ENCODE measurements at regions not wholly inside any gene's neighbourhood (a gene's known extent, or its start where the extent isn't known, plus 50 kb on each side); places are given as distances from the start of the nearest gene placed in this dataset.

DNA sequence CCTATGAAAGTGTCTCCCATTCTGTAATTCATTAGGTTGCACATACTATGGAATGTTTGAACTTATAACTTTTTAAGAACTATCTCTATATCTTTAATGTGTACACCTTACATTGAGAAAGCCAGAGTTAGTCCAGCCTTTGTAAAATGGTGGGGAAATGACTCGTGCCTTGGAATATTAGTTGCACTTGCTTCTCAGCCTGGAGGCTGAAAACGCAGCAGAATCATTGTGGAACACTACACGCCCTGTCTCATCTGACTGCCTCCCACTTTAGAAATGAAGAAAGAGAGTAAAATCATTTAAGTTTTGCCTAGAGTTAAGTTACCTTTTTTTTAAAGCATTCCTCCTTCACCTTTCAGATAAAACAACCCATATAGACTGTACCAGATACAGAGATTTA is 90.7 kb upstream of the WSB1 start:
- TF ChIP-seq CTCF (IDR thresholded peaks at IDR 0.05; ENCODE audit: poor library complexity, severe bottlenecking) (no peak), MXI1 (conservative IDR thresholded peaks at IDR 0.05; ENCODE audit: poor library complexity, severe bottlenecking) (no peak), EZH2 (IDR thresholded peaks at IDR 0.05; ENCODE audit: borderline replicate concordance, insufficient read depth, low read length, poor library complexity, severe bottlenecking) (no peak), TAF1 (IDR thresholded peaks at IDR 0.05; ENCODE audit: low read depth) (no peak), RAD21 (conservative IDR thresholded peaks at IDR 0.05) (no peak), EP300 (conservative IDR thresholded peaks at IDR 0.05; ENCODE audit: poor library complexity, severe bottlenecking) (no peak), POLR2AphosphoS5 (IDR thresholded peaks at IDR 0.05) (no peak), SMC3 (conservative IDR thresholded peaks at IDR 0.05; ENCODE audit: poor library complexity) (no peak)

All from neural cell (in vitro differentiated cells).